ENCODE measurements at regions not wholly inside any gene's neighbourhood (a gene's known extent, or its start where the extent isn't known, plus 50 kb on each side); places are given as distances from the start of the nearest gene placed in this dataset.

DNA sequence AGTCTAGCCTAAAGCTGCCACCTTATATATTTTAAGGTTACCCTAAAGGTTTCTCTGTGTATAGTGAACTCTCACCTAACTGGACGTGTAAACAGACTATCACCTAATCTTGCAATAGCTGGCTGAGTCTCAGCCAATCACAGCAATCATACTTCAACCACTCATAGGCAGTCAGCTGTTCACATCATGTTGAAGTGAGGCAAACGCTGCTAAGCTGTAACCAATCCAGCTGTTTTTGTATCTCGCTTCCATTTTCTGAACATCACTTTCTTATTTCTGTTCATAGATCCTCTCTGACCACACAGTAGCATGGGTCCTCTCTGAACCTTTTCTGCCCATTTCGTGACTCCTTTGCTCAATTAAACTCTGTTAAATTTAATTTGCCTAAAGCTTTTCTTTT lies 468.2 kb upstream of the POU3F3 start:
- no peaks in the 10 kb centered on the region for H3K36me3 ChIP-seq
- no peak overlapping the region for H3K4me3 ChIP-seq
- TF ChIP-seq CTCF (IDR thresholded peaks at IDR 0.05) = no peak
- H3K27ac ChIP-seq = no peak overlapping the region
- H3K27me3 ChIP-seq (ENCODE audit: low read depth) = no peaks in the 10 kb centered on the region
- H3K9me3 ChIP-seq = no peaks in the 10 kb centered on the region
- H3K4me1 ChIP-seq = no peaks in the 10 kb centered on the region
- intact Hi-C loops (cut with DNase I) = no loop called here
- peak in 1 of 2 donors; percentile 64 for ATAC-seq
- no peak for DNase-seq

DNA sequence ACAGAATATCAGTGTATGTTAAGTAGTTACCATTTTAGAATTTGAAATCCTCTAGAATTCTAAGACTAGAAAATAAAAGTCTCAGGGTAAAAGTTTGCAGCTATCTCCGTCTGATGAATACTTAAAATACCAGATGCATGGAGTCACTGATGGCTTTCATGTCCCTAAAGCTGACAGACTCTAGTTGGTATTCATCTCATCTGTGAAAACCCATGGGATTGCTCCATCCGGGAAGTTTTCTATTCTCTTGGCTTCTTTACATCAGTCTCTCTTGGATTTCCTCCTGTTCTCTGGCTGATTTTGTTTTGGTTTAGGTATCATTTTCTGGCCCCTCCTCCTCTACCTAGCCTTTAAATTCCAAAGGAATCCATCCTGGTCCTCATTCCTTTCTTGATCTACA lies 465.6 kb upstream of the POU3F3 start:
- intact Hi-C loops (cut with DNase I) = no loop called here
- no peak for DNase-seq
- no peaks in the 10 kb centered on the region for H3K4me1 ChIP-seq

DNA sequence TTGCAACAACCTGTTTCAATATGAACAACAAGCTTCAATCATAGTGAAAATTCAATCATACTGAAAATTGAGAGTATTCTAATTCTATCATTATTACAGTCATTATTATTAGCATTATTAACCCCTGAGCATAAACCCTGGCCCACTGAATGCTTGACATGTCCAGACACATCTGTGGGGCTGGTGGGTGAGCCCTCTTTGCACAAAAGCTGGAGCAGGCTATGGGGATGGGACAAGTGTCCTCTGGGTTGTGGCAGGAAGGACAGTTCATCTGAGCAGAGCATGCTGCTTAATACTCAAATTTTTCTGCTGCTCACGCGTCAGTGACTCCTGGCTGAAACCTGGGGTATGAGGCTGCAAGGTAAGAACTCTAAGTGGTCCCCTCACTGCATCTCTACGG lies 451.1 kb upstream of the POU3F3 start:
- H3K27ac ChIP-seq = no peak overlapping the region
- DNase-seq (no peak), ATAC-seq (no peak)
- H3K36me3 ChIP-seq = no peaks in the 10 kb centered on the region
- H3K9me3 ChIP-seq = no peaks in the 10 kb centered on the region
- intact Hi-C loops (cut with DNase I) = no loop called here
- no peak for TF ChIP-seq CTCF (IDR thresholded peaks at IDR 0.05)
- H3K27me3 ChIP-seq (ENCODE audit: low read depth) = no peaks in the 10 kb centered on the region
- no peaks in the 10 kb centered on the region for H3K4me1 ChIP-seq
- H3K4me3 ChIP-seq = no peak overlapping the region

More for the DNA sequence above, 465.6 kb upstream of the POU3F3 start:
- Histone ChIP-seq H3K27me3 (ENCODE audit: low read depth) (no peaks in the 10 kb centered on the region), H3K9me3 (no peaks in the 10 kb centered on the region), H3K4me3 (no peak overlapping the region), H3K36me3 (no peaks in the 10 kb centered on the region), H3K27ac (no peak overlapping the region)
- no peak for TF ChIP-seq CTCF (IDR thresholded peaks at IDR 0.05)
- ATAC-seq = no peak

DNA sequence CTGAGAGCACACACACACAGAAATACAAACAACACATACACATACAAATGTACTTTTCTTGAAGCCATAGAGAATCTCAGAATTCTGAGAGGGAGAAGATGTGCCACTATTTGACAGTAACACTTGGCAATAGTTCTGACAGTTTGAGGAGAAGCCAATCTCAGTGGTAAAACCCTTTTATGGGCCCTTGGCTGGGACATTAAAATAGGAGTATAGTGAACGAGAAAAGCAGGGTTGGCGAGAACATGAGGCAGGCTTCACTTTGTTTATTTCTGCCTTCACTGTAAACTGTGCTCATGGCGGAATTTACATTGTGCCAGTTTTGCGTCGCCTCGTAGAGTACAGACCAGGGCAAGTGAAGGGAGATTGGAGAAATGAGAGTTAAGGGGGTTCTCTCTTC lies 449.4 kb upstream of the POU3F3 start:
- no peak overlapping the region for H3K27ac ChIP-seq

GRCh38 chr2:104405623-104406022 lies 448.3 kb upstream of the POU3F3 start:
- intact Hi-C loops (cut with DNase I) = no loop called here

More for the DNA sequence above, 449.4 kb upstream of the POU3F3 start:
- no peaks in the 10 kb centered on the region for H3K9me3 ChIP-seq
- H3K27me3 ChIP-seq (ENCODE audit: low read depth) = no peaks in the 10 kb centered on the region
- no peaks in the 10 kb centered on the region for H3K36me3 ChIP-seq
- intact Hi-C loops (cut with DNase I) = no loop called here
- no peak for DNase-seq
- H3K4me3 ChIP-seq = no peak overlapping the region
- no peak for TF ChIP-seq CTCF (IDR thresholded peaks at IDR 0.05)
- H3K4me1 ChIP-seq = no peaks in the 10 kb centered on the region
- no peak for ATAC-seq

More at GRCh38 chr2:104405623-104406022, 448.3 kb upstream of the POU3F3 start:
- no peak for DNase-seq
- Histone ChIP-seq H3K36me3 (no peaks in the 10 kb centered on the region), H3K4me1 (no peaks in the 10 kb centered on the region), H3K9me3 (no peaks in the 10 kb centered on the region), H3K27ac (no peak overlapping the region), H3K4me3 (no peak overlapping the region), H3K27me3 (ENCODE audit: low read depth) (no peaks in the 10 kb centered on the region)
- no peak for ATAC-seq
- TF ChIP-seq CTCF (IDR thresholded peaks at IDR 0.05) = no peak
